ENCODE measurements at regions not wholly inside any gene's neighbourhood (a gene's known extent, or its start where the extent isn't known, plus 50 kb on each side); places are given as distances from the start of the nearest gene placed in this dataset.

DNA sequence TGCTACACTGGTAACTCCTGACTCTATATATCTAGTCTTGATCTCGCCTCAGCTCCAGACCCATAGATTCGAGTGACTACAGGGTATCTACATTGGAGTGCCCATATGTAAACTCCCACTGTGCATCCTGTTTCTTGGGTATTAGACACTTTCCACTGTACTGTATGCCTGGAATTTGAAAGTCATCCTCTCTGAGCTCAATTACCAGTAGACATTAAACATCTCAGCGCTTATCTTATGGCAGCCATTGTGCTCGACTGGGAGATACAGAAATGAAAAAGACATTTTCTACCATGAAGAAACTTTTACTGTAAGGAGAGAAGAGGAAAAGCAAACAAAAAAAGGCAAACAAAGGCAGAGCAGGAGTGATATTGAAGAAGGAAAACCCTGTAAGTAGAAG, 151.9 kb upstream of the JADE1 start:
- H3K36me3 ChIP-seq, result no peaks in the 10 kb centered on the region
- DNase-seq (ENCODE audit: low spot score in 2 of 2), result no peak
- no peak overlapping the region for H3K4me3 ChIP-seq
- no peaks in the 10 kb centered on the region for H3K9me3 ChIP-seq
- WGBS, result 90% methylated on average over 4 of the region's 4 CpGs
- H3K4me1 ChIP-seq, result peaks cover 34% of the 10 kb centered on the region
- no peaks in the 10 kb centered on the region for H3K27me3 ChIP-seq
- TF ChIP-seq POLR2A (IDR thresholded peaks at IDR 0.05), result no peak
- TF ChIP-seq POLR2AphosphoS5 (IDR thresholded peaks at IDR 0.05), result no peak
- TF ChIP-seq, protein P1, sequence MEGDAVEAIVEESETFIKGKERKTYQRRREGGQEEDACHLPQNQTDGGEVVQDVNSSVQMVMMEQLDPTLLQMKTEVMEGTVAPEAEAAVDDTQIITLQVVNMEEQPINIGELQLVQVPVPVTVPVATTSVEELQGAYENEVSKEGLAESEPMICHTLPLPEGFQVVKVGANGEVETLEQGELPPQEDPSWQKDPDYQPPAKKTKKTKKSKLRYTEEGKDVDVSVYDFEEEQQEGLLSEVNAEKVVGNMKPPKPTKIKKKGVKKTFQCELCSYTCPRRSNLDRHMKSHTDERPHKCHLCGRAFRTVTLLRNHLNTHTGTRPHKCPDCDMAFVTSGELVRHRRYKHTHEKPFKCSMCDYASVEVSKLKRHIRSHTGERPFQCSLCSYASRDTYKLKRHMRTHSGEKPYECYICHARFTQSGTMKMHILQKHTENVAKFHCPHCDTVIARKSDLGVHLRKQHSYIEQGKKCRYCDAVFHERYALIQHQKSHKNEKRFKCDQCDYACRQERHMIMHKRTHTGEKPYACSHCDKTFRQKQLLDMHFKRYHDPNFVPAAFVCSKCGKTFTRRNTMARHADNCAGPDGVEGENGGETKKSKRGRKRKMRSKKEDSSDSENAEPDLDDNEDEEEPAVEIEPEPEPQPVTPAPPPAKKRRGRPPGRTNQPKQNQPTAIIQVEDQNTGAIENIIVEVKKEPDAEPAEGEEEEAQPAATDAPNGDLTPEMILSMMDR (IDR thresholded peaks at IDR 0.05), result no peak
- TF ChIP-seq EP300 (IDR thresholded peaks at IDR 0.05), result no peak
- peak overlapping the region; percentile 86 for H3K27ac ChIP-seq

DNA sequence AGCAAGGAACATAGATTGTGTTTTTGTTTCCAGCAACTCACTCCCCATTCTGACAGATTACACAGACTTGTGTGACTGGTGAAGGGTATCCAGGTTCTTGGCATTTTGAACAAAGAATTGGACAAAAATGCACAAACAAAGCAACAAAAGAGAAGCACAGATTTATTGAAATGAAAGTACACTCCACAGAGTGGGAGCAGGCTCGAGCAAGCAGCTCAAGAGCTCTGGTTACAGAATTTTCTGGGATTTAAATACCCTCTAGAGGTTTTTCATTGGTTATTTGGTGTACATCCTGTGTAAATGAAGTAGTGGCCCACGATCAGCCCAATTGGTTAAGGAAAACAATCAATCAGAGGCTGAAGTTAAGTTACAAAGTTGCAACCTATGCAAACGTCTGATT, 155.0 kb upstream of the JADE1 start:
- H3K36me3 ChIP-seq, result no peaks in the 10 kb centered on the region
- peaks cover 16% of the 10 kb centered on the region for H3K4me1 ChIP-seq
- TF ChIP-seq, protein P1 (IDR thresholded peaks at IDR 0.05), result no peak
- TF ChIP-seq POLR2A (IDR thresholded peaks at IDR 0.05) (no peak), EP300 (IDR thresholded peaks at IDR 0.05) (no peak), POLR2AphosphoS5 (IDR thresholded peaks at IDR 0.05) (no peak)
- 94% methylated on average over 3 of the region's 3 CpGs for WGBS
- no peaks in the 10 kb centered on the region for H3K27me3 ChIP-seq
- no peaks in the 10 kb centered on the region for H3K9me3 ChIP-seq
- H3K27ac ChIP-seq, result no peak overlapping the region
- DNase-seq (ENCODE audit: low spot score in 2 of 2), result no peak
- no peak overlapping the region for H3K4me3 ChIP-seq

DNA sequence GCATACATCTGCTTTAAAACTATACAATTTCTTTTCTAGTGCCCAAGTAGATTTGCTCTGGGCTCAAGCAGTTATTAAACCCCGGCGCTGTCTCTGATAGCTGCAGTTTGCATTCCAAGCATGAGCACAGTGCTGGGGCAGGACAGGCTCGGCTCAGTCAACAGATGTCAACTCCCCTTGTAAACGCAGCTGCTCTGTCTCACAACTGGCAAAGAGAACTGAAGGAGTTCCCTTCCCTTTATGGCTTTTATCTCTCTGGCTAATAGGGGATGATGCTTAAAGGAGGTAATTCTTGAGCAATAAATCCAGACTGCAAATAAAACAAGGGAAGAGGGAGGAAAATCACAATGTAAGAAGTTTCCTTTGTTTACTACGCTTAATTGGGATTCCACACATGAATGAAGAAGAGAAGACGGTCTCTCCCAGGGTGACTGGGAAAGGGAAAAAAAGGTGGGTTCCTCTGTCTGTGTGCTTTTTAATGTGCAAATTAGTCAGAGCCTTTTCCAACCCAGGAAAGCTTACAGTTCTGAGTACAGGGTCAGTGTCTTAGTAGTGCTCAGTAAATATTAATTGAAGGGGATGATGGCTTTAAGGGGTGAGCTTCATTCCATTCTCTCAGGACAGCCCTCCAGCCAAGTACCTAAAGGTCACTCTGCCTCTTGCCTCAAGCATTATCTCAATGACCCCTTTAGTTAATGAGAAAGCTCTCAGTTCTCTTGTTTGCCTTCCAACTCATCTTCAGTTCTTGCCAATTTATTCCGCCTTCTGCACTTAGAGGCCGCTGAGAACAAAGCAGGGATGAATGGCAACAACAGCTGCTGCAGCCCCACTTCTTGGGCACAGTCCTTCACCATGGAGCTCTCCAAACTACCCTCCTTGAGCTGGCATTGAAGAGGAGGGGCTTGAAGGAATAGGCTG, 155.7 kb upstream of the JADE1 start:
- no peaks in the 10 kb centered on the region for H3K27me3 ChIP-seq
- no peak for DNase-seq (ENCODE audit: low spot score in 2 of 2)
- no peaks in the 10 kb centered on the region for H3K36me3 ChIP-seq
- TF ChIP-seq POLR2AphosphoS5 (IDR thresholded peaks at IDR 0.05) (no peak), EP300 (IDR thresholded peaks at IDR 0.05) (no peak), POLR2A (IDR thresholded peaks at IDR 0.05) (no peak)
- TF ChIP-seq, protein P1 (IDR thresholded peaks at IDR 0.05), result no peak
- H3K4me3 ChIP-seq, result no peak overlapping the region
- 50% methylated on average over 8 of the region's 8 CpGs for WGBS
- no peak overlapping the region for H3K27ac ChIP-seq
- peaks cover 9% of the 10 kb centered on the region for H3K4me1 ChIP-seq
- H3K9me3 ChIP-seq, result no peaks in the 10 kb centered on the region

DNA sequence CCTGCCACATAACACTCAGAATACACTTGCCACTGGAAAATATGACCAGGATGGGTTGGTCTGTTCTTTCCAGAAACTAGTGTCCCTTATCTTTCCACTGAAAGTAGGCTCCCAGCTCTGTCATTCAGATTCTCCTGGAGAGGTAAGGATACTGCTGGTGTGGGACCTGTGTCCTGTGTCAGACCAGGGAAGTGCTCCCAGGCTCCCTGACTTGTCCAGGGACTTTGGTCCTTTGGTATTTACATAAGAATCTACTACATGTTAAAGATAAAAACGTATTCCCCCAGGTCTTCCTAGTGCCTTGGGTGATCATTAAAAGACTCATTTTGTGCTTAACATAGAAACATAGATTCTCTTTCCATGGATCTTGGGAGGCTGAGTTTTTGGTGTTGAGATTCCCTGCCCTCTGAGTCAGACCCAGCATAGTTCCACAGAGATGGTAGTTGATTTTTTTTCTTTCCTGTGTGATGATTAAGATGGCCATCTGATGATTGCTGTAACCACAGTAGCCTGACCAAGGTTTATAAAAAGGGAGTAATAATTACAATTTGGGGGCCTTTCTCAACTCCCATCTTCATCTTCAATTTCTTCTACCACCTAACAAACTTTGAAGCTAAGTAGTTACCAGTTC, 159.8 kb upstream of the JADE1 start:
- no peak overlapping the region for H3K27ac ChIP-seq
- no peaks in the 10 kb centered on the region for H3K36me3 ChIP-seq
- no peaks in the 10 kb centered on the region for H3K9me3 ChIP-seq
- no peaks in the 10 kb centered on the region for H3K27me3 ChIP-seq
- no peak for DNase-seq (ENCODE audit: low spot score in 2 of 2)
- H3K4me3 ChIP-seq, result no peak overlapping the region
- H3K4me1 ChIP-seq, result no peaks in the 10 kb centered on the region
- 65% methylated on average over 1 of the region's 1 CpG for WGBS
- TF ChIP-seq, protein P1 (IDR thresholded peaks at IDR 0.05), result no peak
- TF ChIP-seq EP300 (IDR thresholded peaks at IDR 0.05), result no peak
- TF ChIP-seq POLR2AphosphoS5 (IDR thresholded peaks at IDR 0.05), result no peak
- no peak for TF ChIP-seq POLR2A (IDR thresholded peaks at IDR 0.05)

DNA sequence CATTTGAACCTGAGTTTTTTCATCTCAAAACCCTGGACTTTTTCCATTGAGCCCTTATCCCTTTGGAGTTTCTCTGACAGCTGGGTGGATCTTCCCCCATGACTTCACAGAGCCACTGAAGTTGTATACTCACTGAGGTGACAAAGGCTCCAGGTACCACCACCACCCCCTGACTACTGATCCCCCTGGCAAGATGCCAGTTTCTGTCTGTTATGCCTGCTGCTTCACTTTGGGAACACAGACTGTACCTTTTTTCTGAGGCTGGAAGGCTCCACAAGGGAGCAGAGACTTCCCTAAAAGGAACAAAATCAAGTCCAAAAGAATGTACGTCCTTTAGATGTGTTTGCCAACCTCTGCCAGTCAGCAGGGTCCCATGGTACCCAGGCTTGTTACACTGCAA, 160.3 kb upstream of the JADE1 start:
- WGBS, result 64% methylated on average over 1 of the region's 1 CpG
- Histone ChIP-seq H3K27me3 (no peaks in the 10 kb centered on the region), H3K4me3 (no peak overlapping the region), H3K27ac (no peak overlapping the region), H3K36me3 (no peaks in the 10 kb centered on the region), H3K9me3 (no peaks in the 10 kb centered on the region), H3K4me1 (no peaks in the 10 kb centered on the region)
- DNase-seq (ENCODE audit: low spot score in 2 of 2), result no peak
- TF ChIP-seq POLR2AphosphoS5 (IDR thresholded peaks at IDR 0.05) (no peak), POLR2A (IDR thresholded peaks at IDR 0.05) (no peak), EP300 (IDR thresholded peaks at IDR 0.05) (no peak)
- TF ChIP-seq, protein P1 (IDR thresholded peaks at IDR 0.05), result no peak

All from suprapubic skin (tissue), 4 donors.